ENCODE measurements at regions not wholly inside any gene's neighbourhood (a gene's known extent, or its start where the extent isn't known, plus 50 kb on each side); places are given as distances from the start of the nearest gene placed in this dataset.
"Not testable (repeated sequence)": the region's sequence is repeated elsewhere in the genome, so short reads cannot be mapped to it uniquely, and the experiment has no call there.

GRCh38 chr5:176044431-176044830 is 76.3 kb upstream of the THOC3 start:
- DNase-seq (ENCODE audit: low read depth); in situ Hi-C loops (cut with HindIII; ENCODE audit: low pct_unique_long_range_greater_than_20kb, low sequenced_read_pairs): not testable (repeated sequence)

GRCh38 chr5:176045442-176045841 is 77.3 kb upstream of the THOC3 start:
- in situ Hi-C loops (cut with HindIII; ENCODE audit: low pct_unique_long_range_greater_than_20kb, low sequenced_read_pairs): not testable (repeated sequence)

GRCh38 chr5:176048671-176049070 is 80.6 kb upstream of the THOC3 start:
- in situ Hi-C loops (cut with HindIII; ENCODE audit: low pct_unique_long_range_greater_than_20kb, low sequenced_read_pairs); DNase-seq (ENCODE audit: low read depth): not testable (repeated sequence)

More at GRCh38 chr5:176045442-176045841, 77.3 kb upstream of the THOC3 start:
- DNase-seq (ENCODE audit: low read depth): not testable (repeated sequence)

- DNase-seq (ENCODE audit: low read depth); in situ Hi-C loops (cut with HindIII; ENCODE audit: low pct_unique_long_range_greater_than_20kb, low sequenced_read_pairs): not testable (repeated sequence)
Measured at GRCh38 chr5:176060472-176061268, 92.6 kb upstream of the THOC3 start.

- in situ Hi-C loops (cut with HindIII; ENCODE audit: low pct_unique_long_range_greater_than_20kb, low sequenced_read_pairs); DNase-seq (ENCODE audit: low read depth): not testable (repeated sequence)
Measured at GRCh38 chr5:176061269-176061622, 93.1 kb upstream of the THOC3 start.

GRCh38 chr5:176061660-176062059 is 93.5 kb upstream of the THOC3 start:
- in situ Hi-C loops (cut with HindIII; ENCODE audit: low pct_unique_long_range_greater_than_20kb, low sequenced_read_pairs); DNase-seq (ENCODE audit: low read depth): not testable (repeated sequence)

- DNase-seq (ENCODE audit: low read depth); in situ Hi-C loops (cut with HindIII; ENCODE audit: low pct_unique_long_range_greater_than_20kb, low sequenced_read_pairs): not testable (repeated sequence)
Measured at GRCh38 chr5:176066262-176066945, 98.3 kb upstream of the THOC3 start.

- DNase-seq (ENCODE audit: low read depth); in situ Hi-C loops (cut with HindIII; ENCODE audit: low pct_unique_long_range_greater_than_20kb, low sequenced_read_pairs): not testable (repeated sequence)
Measured at GRCh38 chr5:176067162-176067561, 99.0 kb upstream of the THOC3 start.

- in situ Hi-C loops (cut with HindIII; ENCODE audit: low pct_unique_long_range_greater_than_20kb, low sequenced_read_pairs); DNase-seq (ENCODE audit: low read depth): not testable (repeated sequence)
Measured at GRCh38 chr5:176067948-176068347, 99.8 kb upstream of the THOC3 start.

GRCh38 chr5:176073996-176074571 is 106.0 kb upstream of the THOC3 start:
- DNase-seq (ENCODE audit: low read depth); in situ Hi-C loops (cut with HindIII; ENCODE audit: low pct_unique_long_range_greater_than_20kb, low sequenced_read_pairs): not testable (repeated sequence)

GRCh38 chr5:176083717-176084116 is 115.6 kb upstream of the THOC3 start:
- DNase-seq (ENCODE audit: low read depth); in situ Hi-C loops (cut with HindIII; ENCODE audit: low pct_unique_long_range_greater_than_20kb, low sequenced_read_pairs): not testable (repeated sequence)

GRCh38 chr5:176103083-176103482 is 135.0 kb upstream of the THOC3 start:
- in situ Hi-C loops (cut with HindIII; ENCODE audit: low pct_unique_long_range_greater_than_20kb, low sequenced_read_pairs); DNase-seq (ENCODE audit: low read depth): not testable (repeated sequence)

GRCh38 chr5:176112888-176113287 is 125.3 kb upstream of the SIMC1 start:
- DNase-seq (ENCODE audit: low read depth); in situ Hi-C loops (cut with HindIII; ENCODE audit: low pct_unique_long_range_greater_than_20kb, low sequenced_read_pairs): not testable (repeated sequence)

GRCh38 chr5:176113673-176114335 is 124.4 kb upstream of the SIMC1 start:
- in situ Hi-C loops (cut with HindIII; ENCODE audit: low pct_unique_long_range_greater_than_20kb, low sequenced_read_pairs); DNase-seq (ENCODE audit: low read depth): not testable (repeated sequence)

GRCh38 chr5:176114825-176115224 is 123.4 kb upstream of the SIMC1 start:
- in situ Hi-C loops (cut with HindIII; ENCODE audit: low pct_unique_long_range_greater_than_20kb, low sequenced_read_pairs); DNase-seq (ENCODE audit: low read depth): not testable (repeated sequence)

- DNase-seq (ENCODE audit: low read depth); in situ Hi-C loops (cut with HindIII; ENCODE audit: low pct_unique_long_range_greater_than_20kb, low sequenced_read_pairs): not testable (repeated sequence)
Measured at GRCh38 chr5:176117699-176118238, 120.5 kb upstream of the SIMC1 start.

GRCh38 chr5:176122361-176122760 is 115.9 kb upstream of the SIMC1 start:
- in situ Hi-C loops (cut with HindIII; ENCODE audit: low pct_unique_long_range_greater_than_20kb, low sequenced_read_pairs); DNase-seq (ENCODE audit: low read depth): not testable (repeated sequence)

GRCh38 chr5:176124120-176124519 is 114.1 kb upstream of the SIMC1 start:
- DNase-seq (ENCODE audit: low read depth); in situ Hi-C loops (cut with HindIII; ENCODE audit: low pct_unique_long_range_greater_than_20kb, low sequenced_read_pairs): not testable (repeated sequence)
